ENCODE measurements at regions not wholly inside any gene's neighbourhood (a gene's known extent, or its start where the extent isn't known, plus 50 kb on each side); places are given as distances from the start of the nearest gene placed in this dataset.

DNA sequence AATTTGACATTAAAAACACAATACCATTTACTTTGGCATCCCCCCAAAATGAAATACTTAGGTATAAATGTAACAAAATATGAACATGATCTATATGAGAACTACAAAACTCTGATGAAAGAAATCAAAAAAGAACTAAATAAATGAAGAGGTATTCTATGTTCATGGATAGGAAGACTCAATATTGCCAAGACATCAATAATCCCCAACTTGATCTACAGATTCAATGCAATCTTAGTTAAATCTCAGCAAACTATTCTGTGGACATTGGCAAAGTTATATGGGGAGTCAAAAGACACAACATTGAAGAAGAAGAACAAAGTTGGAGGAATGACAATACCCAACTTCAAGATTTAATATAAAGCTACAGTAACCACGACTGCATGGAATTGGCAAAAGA is 145.2 kb upstream of the HEY2 start:
- Histone ChIP-seq H3K9me3 (peaks cover 0 to 3% (median 0%) of the 10 kb centered on the region in 3 donors), H3K27ac (no peak overlapping the region), H3K36me3 (no peaks in the 10 kb centered on the region), H3K27me3 (no peaks in the 10 kb centered on the region), H3K4me3 (no peak overlapping the region), H3K4me1 (no peaks in the 10 kb centered on the region)
- intact Hi-C loops (cut with DNase I; ENCODE audit: low total_unique reads) (no loop called here), in situ Hi-C loops (cut with MboI; ENCODE audit: low sequenced_read_pairs in 4 of 4) (no loop called here)
- ATAC-seq: no peak
- TF ChIP-seq POLR2A (IDR thresholded peaks at IDR 0.05) (no peak), CTCF (IDR thresholded peaks at IDR 0.05 in 4 of 5, conservative IDR thresholded peaks at IDR 0.05 in 1 of 5) (no peak)
- no peak for DNase-seq

- Histone ChIP-seq H3K27me3 (no peaks in the 10 kb centered on the region), H3K27ac (no peak overlapping the region), H3K4me1 (peaks cover 8 to 15% of the 10 kb centered on the region in 2 donors), H3K36me3 (no peaks in the 10 kb centered on the region), H3K4me3 (peak overlapping the region; percentile 20 to 44 (median 36)), H3K9me3 (no peaks in the 10 kb centered on the region)
- DNase-seq (no peak), ATAC-seq (peak in 1 of 2 donors; percentile 30)
- in situ Hi-C loops (cut with MboI; ENCODE audit: low sequenced_read_pairs in 4 of 4): no loop called here
- no peak for TF ChIP-seq POLR2A (IDR thresholded peaks at IDR 0.05)
- TF ChIP-seq CTCF (IDR thresholded peaks at IDR 0.05 in 4 of 5, conservative IDR thresholded peaks at IDR 0.05 in 1 of 5): no peak
- intact Hi-C loops (cut with DNase I; ENCODE audit: low total_unique reads): no loop called here
These were observed 137.7 kb upstream of the HEY2 start for GRCh38 chr6:125611573-125612344.

GRCh38 chr6:125612345-125612846 is 137.0 kb upstream of the HEY2 start:
- in situ Hi-C loops (cut with MboI; ENCODE audit: low sequenced_read_pairs in 4 of 4): no loop called here
- intact Hi-C loops (cut with DNase I; ENCODE audit: low total_unique reads): no loop called here
- Histone ChIP-seq H3K9me3 (no peaks in the 10 kb centered on the region), H3K4me1 (peaks cover 8 to 15% of the 10 kb centered on the region in 2 donors), H3K27ac (no peak overlapping the region), H3K4me3 (no peak overlapping the region), H3K27me3 (no peaks in the 10 kb centered on the region), H3K36me3 (no peaks in the 10 kb centered on the region)
- ATAC-seq: no peak
- TF ChIP-seq CTCF (IDR thresholded peaks at IDR 0.05 in 4 of 5, conservative IDR thresholded peaks at IDR 0.05 in 1 of 5) (no peak), POLR2A (IDR thresholded peaks at IDR 0.05) (no peak)
- DNase-seq: no peak

DNA sequence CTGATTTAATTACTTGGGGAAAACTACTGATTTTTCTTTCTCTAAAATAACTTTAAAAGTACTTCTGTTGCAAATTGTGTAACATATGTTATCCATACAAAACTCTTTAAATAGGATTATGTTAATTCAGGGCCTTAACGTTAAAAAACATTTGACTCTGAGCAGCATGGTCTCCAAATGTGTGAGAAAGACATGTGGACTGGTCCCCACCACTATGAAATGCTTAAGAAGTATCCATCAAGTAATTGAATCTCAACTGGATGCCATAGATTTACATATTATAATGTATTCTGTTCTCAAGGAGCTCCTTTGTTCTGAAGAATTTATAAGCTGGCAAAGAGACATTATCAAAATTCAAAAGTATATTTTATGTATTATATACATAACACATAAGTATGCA is 130.8 kb upstream of the HEY2 start:
- no peaks in the 10 kb centered on the region for H3K9me3 ChIP-seq
- H3K27me3 ChIP-seq: no peaks in the 10 kb centered on the region
- intact Hi-C loops (cut with DNase I; ENCODE audit: low total_unique reads) (no loop called here), in situ Hi-C loops (cut with MboI; ENCODE audit: low sequenced_read_pairs in 4 of 4) (no loop called here)
- H3K27ac ChIP-seq: no peak overlapping the region
- DNase-seq (no peak), ATAC-seq (no peak)
- no peaks in the 10 kb centered on the region for H3K36me3 ChIP-seq
- H3K4me1 ChIP-seq: peaks cover 2 to 4% of the 10 kb centered on the region in 2 donors
- no peak overlapping the region for H3K4me3 ChIP-seq
- TF ChIP-seq POLR2A (IDR thresholded peaks at IDR 0.05) (no peak), CTCF (IDR thresholded peaks at IDR 0.05 in 4 of 5, conservative IDR thresholded peaks at IDR 0.05 in 1 of 5) (no peak)
